Suprapubic skin (tissue), 4 donors: ENCODE measurements at regions not wholly inside any gene's neighbourhood (a gene's known extent, or its start where the extent isn't known, plus 50 kb on each side); places are given as distances from the start of the nearest gene placed in this dataset.

ENCODE experiments used
- CTCF ChIP-seq, 2 donors: fragments of 200-600 bp in 1 of 2; fragments of 450-650 bp in 1 of 2; sonication (generic) in 1 of 2; IDR thresholded peaks; one replicate each; pipeline ENCODE4 v1.5.1; 2016 to 2019; ENCODE audit warnings: antibody characterized with exemption in 2 of 2, mild to moderate bottlenecking in 1 of 2, moderate library complexity in 1 of 2
- POLR2A ChIP-seq, 2 donors: fragments of 450-650 bp; IDR thresholded peaks; one replicate each; pipeline ENCODE4 v1.6.1; 2017; ENCODE audit warnings: antibody characterized with exemption in 2 of 2, mild to moderate bottlenecking in 2 of 2, moderate library complexity in 2 of 2
- POLR2AphosphoS5 ChIP-seq, 3 donors: sonication (generic); formaldehyde crosslinking; IDR thresholded peaks; one replicate each; pipeline ENCODE4 v1.6.1; 2017; ENCODE audit warnings: antibody characterized with exemption in 3 of 3

- TF ChIP-seq POLR2A (IDR thresholded peaks at IDR 0.05) (no peak), CTCF (IDR thresholded peaks at IDR 0.05) (no peak), POLR2AphosphoS5 (IDR thresholded peaks at IDR 0.05) (no peak)
Observed at GRCh38 chr1:218660678-218661053, 315.5 kb downstream of the TGFB2 start.
